ENCODE measurements at regions not wholly inside any gene's neighbourhood (a gene's known extent, or its start where the extent isn't known, plus 50 kb on each side); places are given as distances from the start of the nearest gene placed in this dataset.

DNA sequence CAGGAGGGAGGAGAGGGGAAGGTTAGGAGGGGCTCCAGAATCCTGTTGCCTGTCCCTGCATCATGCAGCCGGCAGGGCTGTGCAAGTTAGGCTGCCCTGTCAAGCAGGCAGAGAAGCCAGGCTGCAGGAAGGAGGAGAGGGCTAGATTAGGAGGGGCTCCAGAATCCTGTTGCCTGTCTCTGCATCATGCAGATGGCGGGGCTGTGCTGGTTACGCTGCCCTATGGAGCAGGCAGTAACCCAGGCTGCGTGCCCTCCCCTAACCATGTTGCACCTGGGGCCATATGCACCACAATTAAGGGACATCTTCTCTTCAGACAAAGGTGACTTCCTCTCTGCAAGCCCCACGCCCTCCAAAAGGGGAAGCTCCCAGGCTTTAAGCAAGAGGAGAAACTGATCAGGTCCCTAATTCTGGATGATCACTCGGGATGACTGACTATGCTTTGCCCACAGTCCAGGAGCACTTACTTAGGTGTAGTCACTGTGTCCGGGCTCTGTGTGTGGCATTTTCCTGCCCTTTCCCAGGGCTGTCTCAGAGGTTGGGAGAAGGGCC lies 457.4 kb downstream of the SETD4 start:
- no peak for TF ChIP-seq POLR2A (IDR thresholded peaks at IDR 0.05)
- no peak for TF ChIP-seq CTCF (IDR thresholded peaks at IDR 0.05 in 4 of 5, conservative IDR thresholded peaks at IDR 0.05 in 1 of 5)
